ENCODE measurements at regions not wholly inside any gene's neighbourhood (a gene's known extent, or its start where the extent isn't known, plus 50 kb on each side); places are given as distances from the start of the nearest gene placed in this dataset.

- no peak overlapping the region for H3K27ac ChIP-seq (ENCODE audit: low read depth, low read length, poor library complexity, severe bottlenecking)
- DNase-seq (ENCODE audit: low spot score), result no peak
- H3K9me3 ChIP-seq (ENCODE audit: low read depth, low read length, poor library complexity, severe bottlenecking), result no peaks in the 10 kb centered on the region
- no TSS peak for BruUV-seq (replicated peaks)
- H3K4me1 ChIP-seq (ENCODE audit: insufficient read depth, low read length, poor library complexity, severe bottlenecking), result no peaks in the 10 kb centered on the region
- POLR2A ChIA-PET (ENCODE audit: low non-redundant PET), result no interaction called here
- H3K4me3 ChIP-seq (ENCODE audit: low read depth, low read length, poor library complexity, severe bottlenecking), result no peak overlapping the region
- intact Hi-C loops (cut with micrococcal nuclease; ENCODE audit: unreplicated experiment), result no loop called here
- H3K27me3 ChIP-seq (replicated peaks; ENCODE audit: insufficient read depth, low read depth, low read length, poor library complexity), result peaks cover 27% of the 10 kb centered on the region
- no peaks in the 10 kb centered on the region for H3K36me3 ChIP-seq (ENCODE audit: insufficient read depth, low read length, poor library complexity, severe bottlenecking)
- CTCF ChIA-PET, result no interaction called here
- TF ChIP-seq CTCF (conservative IDR thresholded peaks at IDR 0.05; ENCODE audit: low read depth, low read length) (no peak), EZH2 (IDR thresholded peaks at IDR 0.05; ENCODE audit: borderline replicate concordance, low read depth, low read length, poor library complexity, severe bottlenecking) (no peak)
Measured at GRCh38 chr12:113751513-113751912, 214.6 kb downstream of the RBM19 start.

GRCh38 chr12:113749433-113749815 is 216.7 kb downstream of the RBM19 start:
- POLR2A ChIA-PET (ENCODE audit: low non-redundant PET), result no interaction called here
- DNase-seq (ENCODE audit: low spot score), result no peak
- Histone ChIP-seq H3K36me3 (ENCODE audit: insufficient read depth, low read length, poor library complexity, severe bottlenecking) (no peaks in the 10 kb centered on the region), H3K27ac (ENCODE audit: low read depth, low read length, poor library complexity, severe bottlenecking) (no peak overlapping the region), H3K9me3 (ENCODE audit: low read depth, low read length, poor library complexity, severe bottlenecking) (no peaks in the 10 kb centered on the region), H3K4me3 (ENCODE audit: low read depth, low read length, poor library complexity, severe bottlenecking) (no peak overlapping the region), H3K4me1 (ENCODE audit: insufficient read depth, low read length, poor library complexity, severe bottlenecking) (no peaks in the 10 kb centered on the region), H3K27me3 (replicated peaks; ENCODE audit: insufficient read depth, low read depth, low read length, poor library complexity) (peaks cover 38% of the 10 kb centered on the region)
- no peak for TF ChIP-seq EZH2 (IDR thresholded peaks at IDR 0.05; ENCODE audit: borderline replicate concordance, low read depth, low read length, poor library complexity, severe bottlenecking)
- intact Hi-C loops (cut with micrococcal nuclease; ENCODE audit: unreplicated experiment), result no loop called here
- CTCF ChIA-PET, result no interaction called here
- BruUV-seq (replicated peaks), result no TSS peak

GRCh38 chr12:113748707-113749432 is 217.3 kb downstream of the RBM19 start:
- intact Hi-C loops (cut with micrococcal nuclease; ENCODE audit: unreplicated experiment), result no loop called here
- no peak for TF ChIP-seq CTCF (conservative IDR thresholded peaks at IDR 0.05; ENCODE audit: low read depth, low read length)
- no peak overlapping the region for H3K4me3 ChIP-seq (ENCODE audit: low read depth, low read length, poor library complexity, severe bottlenecking)
- POLR2A ChIA-PET (ENCODE audit: low non-redundant PET), result no interaction called here
- H3K27me3 ChIP-seq (replicated peaks; ENCODE audit: insufficient read depth, low read depth, low read length, poor library complexity), result peaks cover 38% of the 10 kb centered on the region
- DNase-seq (ENCODE audit: low spot score), result no peak
- no TSS peak for BruUV-seq (replicated peaks)
- no peaks in the 10 kb centered on the region for H3K9me3 ChIP-seq (ENCODE audit: low read depth, low read length, poor library complexity, severe bottlenecking)
- no peaks in the 10 kb centered on the region for H3K36me3 ChIP-seq (ENCODE audit: insufficient read depth, low read length, poor library complexity, severe bottlenecking)
- CTCF ChIA-PET, result no interaction called here
- H3K27ac ChIP-seq (ENCODE audit: low read depth, low read length, poor library complexity, severe bottlenecking), result no peak overlapping the region
- H3K4me1 ChIP-seq (ENCODE audit: insufficient read depth, low read length, poor library complexity, severe bottlenecking), result no peaks in the 10 kb centered on the region

GRCh38 chr12:113747017-113747416 is 219.1 kb downstream of the RBM19 start:
- Histone ChIP-seq H3K27me3 (replicated peaks; ENCODE audit: insufficient read depth, low read depth, low read length, poor library complexity) (peaks cover 36% of the 10 kb centered on the region), H3K27ac (ENCODE audit: low read depth, low read length, poor library complexity, severe bottlenecking) (no peak overlapping the region), H3K36me3 (ENCODE audit: insufficient read depth, low read length, poor library complexity, severe bottlenecking) (no peaks in the 10 kb centered on the region), H3K9me3 (ENCODE audit: low read depth, low read length, poor library complexity, severe bottlenecking) (no peaks in the 10 kb centered on the region), H3K4me1 (ENCODE audit: insufficient read depth, low read length, poor library complexity, severe bottlenecking) (no peaks in the 10 kb centered on the region), H3K4me3 (ENCODE audit: low read depth, low read length, poor library complexity, severe bottlenecking) (no peak overlapping the region)
- BruUV-seq (replicated peaks), result no TSS peak
- ChIA-PET CTCF (no interaction called here), POLR2A (ENCODE audit: low non-redundant PET) (no interaction called here)
- TF ChIP-seq EZH2 (IDR thresholded peaks at IDR 0.05; ENCODE audit: borderline replicate concordance, low read depth, low read length, poor library complexity, severe bottlenecking) (no peak), CTCF (conservative IDR thresholded peaks at IDR 0.05; ENCODE audit: low read depth, low read length) (no peak)
- DNase-seq (ENCODE audit: low spot score), result peak; percentile 45
- intact Hi-C loops (cut with micrococcal nuclease; ENCODE audit: unreplicated experiment), result no loop called here

Data from A673 (cell line).